Uterus (tissue), 2 donors: ENCODE measurements at regions not wholly inside any gene's neighbourhood (a gene's known extent, or its start where the extent isn't known, plus 50 kb on each side); places are given as distances from the start of the nearest gene placed in this dataset.

Experiments
- POLR2A ChIP-seq, 2 donors: fragments of 450-650 bp; IDR thresholded peaks; one replicate each; pipeline ENCODE4 v1.6.1; 2016; ENCODE audit warnings: antibody characterized with exemption in 2 of 2, mild to moderate bottlenecking in 1 of 2, moderate library complexity in 1 of 2
- TF ChIP-seq, protein P1 (sequence below), 4 experiments: fragments of 200-600 bp in 2 of 4; fragments of 450-650 bp in 2 of 4; sonication (generic) in 2 of 4; IDR thresholded peaks; one replicate each; pipeline ENCODE4 v1.5.1; 2016 to 2019; ENCODE audit warnings: antibody characterized with exemption in 4 of 4, mild to moderate bottlenecking in 2 of 4, moderate library complexity in 1 of 4

GRCh38 chr11:23509821-23510220, 649.5 kb upstream of the CCDC179 start:
- TF ChIP-seq, protein P1, sequence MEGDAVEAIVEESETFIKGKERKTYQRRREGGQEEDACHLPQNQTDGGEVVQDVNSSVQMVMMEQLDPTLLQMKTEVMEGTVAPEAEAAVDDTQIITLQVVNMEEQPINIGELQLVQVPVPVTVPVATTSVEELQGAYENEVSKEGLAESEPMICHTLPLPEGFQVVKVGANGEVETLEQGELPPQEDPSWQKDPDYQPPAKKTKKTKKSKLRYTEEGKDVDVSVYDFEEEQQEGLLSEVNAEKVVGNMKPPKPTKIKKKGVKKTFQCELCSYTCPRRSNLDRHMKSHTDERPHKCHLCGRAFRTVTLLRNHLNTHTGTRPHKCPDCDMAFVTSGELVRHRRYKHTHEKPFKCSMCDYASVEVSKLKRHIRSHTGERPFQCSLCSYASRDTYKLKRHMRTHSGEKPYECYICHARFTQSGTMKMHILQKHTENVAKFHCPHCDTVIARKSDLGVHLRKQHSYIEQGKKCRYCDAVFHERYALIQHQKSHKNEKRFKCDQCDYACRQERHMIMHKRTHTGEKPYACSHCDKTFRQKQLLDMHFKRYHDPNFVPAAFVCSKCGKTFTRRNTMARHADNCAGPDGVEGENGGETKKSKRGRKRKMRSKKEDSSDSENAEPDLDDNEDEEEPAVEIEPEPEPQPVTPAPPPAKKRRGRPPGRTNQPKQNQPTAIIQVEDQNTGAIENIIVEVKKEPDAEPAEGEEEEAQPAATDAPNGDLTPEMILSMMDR (IDR thresholded peaks at IDR 0.05) = no peak
- no peak for TF ChIP-seq POLR2A (IDR thresholded peaks at IDR 0.05)
